Lower lobe of right lung (tissue), 2 donors: ENCODE measurements at regions not wholly inside any gene's neighbourhood (a gene's known extent, or its start where the extent isn't known, plus 50 kb on each side); places are given as distances from the start of the nearest gene placed in this dataset.
A peak's percentile ranks its signal among the peaks of the same experiment; 100 is the strongest.

Source experiments
- ATAC-seq, 2 donors: fragments of 200-7000 bp; cut with Tn5 transposase; one replicate each; pipeline ENCODE4 v1.9.1; 2020 to 2022; ENCODE audit warnings: mild to moderate bottlenecking in 2 of 2, moderate library complexity in 2 of 2
- DNase-seq: peaks from one replicate; pipeline ENCODE4 v3.0.0-alpha.2; 2020
- H3K27ac ChIP-seq: fragments of 200-600 bp; one replicate; pipeline ENCODE4 v1.8.0; 2022
- H3K27me3 ChIP-seq: fragments of 200-600 bp; one replicate; pipeline ENCODE4 v1.8.0; 2022; ENCODE audit warnings: low read depth
- H3K36me3 ChIP-seq: fragments of 200-600 bp; one replicate; pipeline ENCODE4 v1.8.0; 2022; ENCODE audit warnings: mild to moderate bottlenecking
- H3K4me1 ChIP-seq: fragments of 200-600 bp; one replicate; pipeline ENCODE4 v1.8.0; 2022
- H3K4me3 ChIP-seq: fragments of 200-600 bp; one replicate; pipeline ENCODE4 v1.8.0; 2022; ENCODE audit warnings: mild to moderate bottlenecking
- H3K9me3 ChIP-seq: fragments of 200-600 bp; one replicate; pipeline ENCODE4 v1.8.0; 2022
- CTCF ChIP-seq: fragments of 200-600 bp; IDR thresholded peaks from one replicate; pipeline ENCODE4 v1.8.0; 2022; ENCODE audit warnings: antibody characterized with exemption, mild to moderate bottlenecking
- intact Hi-C: fragments of 100-400 bp; cut with DNase I; formaldehyde crosslinking; loops from one replicate; pipeline ENCODE4 v1.11.0; 2022
- donor health status: DM: no; HTN: yes; CAD: no; lungs with severe emphysema.

- no peak overlapping the region for H3K4me3 ChIP-seq
- intact Hi-C loops = no loop called here
- no peaks in the 10 kb centered on the region for H3K4me1 ChIP-seq
- TF ChIP-seq CTCF = no peak
- ATAC-seq = no peak
- no peaks in the 10 kb centered on the region for H3K27me3 ChIP-seq
- no peaks in the 10 kb centered on the region for H3K9me3 ChIP-seq
- no peaks in the 10 kb centered on the region for H3K36me3 ChIP-seq
- no peak overlapping the region for H3K27ac ChIP-seq
- DNase-seq = no peak
Observed at GRCh38 chr4:104944596-104944995, 202.1 kb upstream of the TET2 start.

DNA sequence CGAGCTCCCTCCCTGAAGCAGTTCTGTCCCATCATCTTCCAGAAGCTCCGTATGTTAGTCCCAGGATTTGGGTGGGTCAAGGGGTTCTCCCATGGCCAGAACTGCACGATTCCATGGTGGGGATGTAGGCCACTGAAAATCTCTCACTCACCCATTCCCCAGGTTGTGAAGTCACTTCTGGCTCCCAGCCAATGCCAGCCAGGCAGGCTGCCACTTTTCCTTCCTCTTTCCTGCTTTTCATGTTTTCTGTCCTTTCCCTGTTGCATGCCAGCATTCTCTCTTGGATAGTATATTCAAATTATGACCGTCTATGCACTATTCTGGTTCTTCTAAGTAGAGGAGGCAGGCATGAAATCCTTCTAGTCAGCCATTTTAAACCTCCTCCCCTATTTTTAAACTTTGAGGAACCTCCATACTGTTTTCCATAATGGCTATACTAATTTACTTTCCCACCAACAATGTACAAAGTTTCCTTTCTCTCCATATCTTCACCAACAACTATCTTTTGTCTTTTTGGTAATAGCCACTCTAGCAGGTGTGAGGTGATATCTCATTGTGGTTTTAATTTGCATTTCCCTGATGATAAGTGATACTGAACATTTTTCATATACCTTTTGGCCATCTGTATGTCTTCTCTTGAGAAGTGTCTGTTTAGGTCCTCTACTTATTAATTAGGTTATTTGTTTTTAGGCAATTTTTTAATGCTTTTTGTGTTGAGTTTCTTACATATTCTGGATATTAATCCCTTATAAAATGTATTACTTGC lies 182.1 kb upstream of the TET2 start:
- H3K36me3 ChIP-seq = no peaks in the 10 kb centered on the region
- ATAC-seq (no peak), DNase-seq (peak; percentile 45)
- no peaks in the 10 kb centered on the region for H3K4me1 ChIP-seq
- H3K9me3 ChIP-seq = peaks cover 4% of the 10 kb centered on the region
- no peak for TF ChIP-seq CTCF
- no peaks in the 10 kb centered on the region for H3K27me3 ChIP-seq
- no peak overlapping the region for H3K4me3 ChIP-seq
- no peak overlapping the region for H3K27ac ChIP-seq
- intact Hi-C loops = no loop called here

DNA sequence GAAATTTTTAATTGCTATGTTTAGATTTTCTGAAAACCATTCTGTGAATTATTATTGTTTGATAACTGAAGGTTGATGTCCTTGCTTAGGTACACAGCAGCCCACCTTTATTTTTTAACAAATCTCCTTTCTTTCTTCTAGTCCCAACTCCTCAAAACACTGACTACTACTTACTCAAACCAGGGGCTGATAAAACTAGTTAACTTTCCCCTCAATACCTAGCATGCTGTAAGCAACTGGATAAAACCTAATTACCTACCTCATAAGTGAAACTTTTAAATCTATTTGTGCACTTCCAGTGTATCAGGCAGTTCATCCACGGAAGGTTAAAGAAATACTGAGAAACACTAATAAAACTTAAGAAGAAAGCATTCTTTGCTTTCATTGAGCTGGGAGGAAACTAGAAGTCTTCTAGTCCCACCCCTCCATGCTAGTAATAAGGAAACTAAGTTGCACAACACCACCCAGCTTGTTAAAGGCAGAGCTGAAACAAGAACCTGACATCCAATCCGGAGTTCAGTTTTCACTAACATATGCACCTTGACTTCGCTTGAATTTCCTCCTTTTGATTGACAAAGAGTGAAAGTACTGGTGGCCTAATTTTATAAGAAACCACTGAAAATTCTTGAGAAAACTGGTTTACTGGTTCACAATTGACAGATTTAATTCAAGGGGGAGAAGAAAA lies 180.2 kb upstream of the TET2 start:
- peak overlapping the region; percentile 54 for H3K27ac ChIP-seq
- H3K36me3 ChIP-seq = no peaks in the 10 kb centered on the region
- H3K4me1 ChIP-seq = no peaks in the 10 kb centered on the region
- no peak for TF ChIP-seq CTCF
- DNase-seq = no peak
- H3K9me3 ChIP-seq = peaks cover under 1% of the 10 kb centered on the region
- no peaks in the 10 kb centered on the region for H3K27me3 ChIP-seq
- no peak overlapping the region for H3K4me3 ChIP-seq
- intact Hi-C loops = no loop called here
- ATAC-seq = peak; percentile 89 to 90

DNA sequence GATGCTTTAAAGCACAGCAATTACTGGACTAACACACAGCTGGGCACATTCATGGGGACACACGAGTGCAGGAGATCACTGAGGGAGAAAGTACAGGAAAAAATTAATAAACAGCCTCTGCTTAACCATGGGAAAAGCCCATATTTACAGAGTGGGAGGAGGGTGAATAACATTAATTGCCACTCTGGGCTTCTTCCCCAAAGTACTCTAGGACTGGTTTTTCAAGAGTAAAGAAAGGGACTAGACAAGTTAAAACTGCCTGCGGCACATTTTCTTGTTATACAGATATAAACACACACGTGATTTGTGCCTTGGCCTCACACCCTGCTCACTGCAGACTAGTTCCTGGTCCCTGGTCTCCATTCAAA lies 179.7 kb upstream of the TET2 start:
- no peaks in the 10 kb centered on the region for H3K36me3 ChIP-seq
- TF ChIP-seq CTCF = no peak
- H3K4me1 ChIP-seq = no peaks in the 10 kb centered on the region
- H3K27me3 ChIP-seq = no peaks in the 10 kb centered on the region
- H3K27ac ChIP-seq = peak overlapping the region; percentile 54
- ATAC-seq (peak; percentile 77 to 84), DNase-seq (no peak)
- no peaks in the 10 kb centered on the region for H3K9me3 ChIP-seq
- H3K4me3 ChIP-seq = no peak overlapping the region
- intact Hi-C loops = no loop called here

GRCh38 chr4:104969394-104970082 lies 177.1 kb upstream of the TET2 start:
- Histone ChIP-seq H3K4me1 (no peaks in the 10 kb centered on the region), H3K36me3 (no peaks in the 10 kb centered on the region), H3K27ac (peak overlapping the region; percentile 26), H3K4me3 (no peak overlapping the region), H3K9me3 (no peaks in the 10 kb centered on the region), H3K27me3 (no peaks in the 10 kb centered on the region)
- TF ChIP-seq CTCF = no peak
- DNase-seq (no peak), ATAC-seq (peak in 1 of 2 donors; percentile 69)
- intact Hi-C loops = no loop called here
